SK-N-SH (cell line): ENCODE measurements at regions not wholly inside any gene's neighbourhood (a gene's known extent, or its start where the extent isn't known, plus 50 kb on each side); places are given as distances from the start of the nearest gene placed in this dataset.

Experiments
- CTCF ChIA-PET: fragments of 300-600, 350-600 bp; formaldehyde crosslinking; extraction: SDS; loops from one replicate; lab custom pipeline; 2021; lab: Yijun Ruan, JAX
- POLR2A ChIA-PET: fragments of 350-600 bp; sonication (Branson Sonifier 250); formaldehyde crosslinking; extraction: SDS; loops from one replicate; lab custom pipeline; 2020; ENCODE audit warnings: antibody characterized with exemption, inconsistent platforms; lab: Yijun Ruan, JAX
- DNase-seq: peaks from one replicate; pipeline ENCODE4 v3.0.0; 2012
- H2AFZ ChIP-seq: fragments of 200-600 bp; sonication (generic); 2 replicates; pipeline ENCODE4 v1.8.1; 2016; ENCODE audit warnings: antibody characterized with exemption, mild to moderate bottlenecking, low read depth
- H3F3A ChIP-seq: fragments of 200-600 bp; sonication (generic); replicated peaks from 2 replicates; pipeline ENCODE3; 2016; ENCODE audit warnings: antibody characterized with exemption, mild to moderate bottlenecking; ENCODE audit not compliant: insufficient read depth
- H3K27ac ChIP-seq, 2 experiments: fragments of 200-500 bp in 1 of 2; fragments of 200-600 bp in 1 of 2; sonication (Bioruptor generic) in 1 of 2; sonication (generic), shearing (Covaris generic) in 1 of 2; 2 replicates each; pipeline versions ENCODE4 v1.5.1 to v1.6.1; 2014 to 2016; ENCODE audit warnings: low read depth in 2 of 2, inconsistent platforms in 1 of 2, low read length in 1 of 2, mild to moderate bottlenecking in 1 of 2, mixed read lengths in 1 of 2
- H3K27me3 ChIP-seq: fragments of 200-600 bp; sonication (generic), shearing (Covaris generic); 2 replicates; pipeline ENCODE4 v1.6.1; 2016; ENCODE audit warnings: mixed run types; ENCODE audit not compliant: insufficient read depth
- H3K36me3 ChIP-seq, 2 experiments: fragments of 200-500 bp in 1 of 2; fragments of 200-600 bp in 1 of 2; sonication (Bioruptor generic) in 1 of 2; sonication (generic) in 1 of 2; replicated peaks in 1 of 2; 2 replicates each; pipeline versions ENCODE3 to v1.5.1; 2014 to 2016; ENCODE audit warnings: low read length in 1 of 2, mild to moderate bottlenecking in 1 of 2; ENCODE audit not compliant: insufficient read depth in 2 of 2, control insufficient read depth in 1 of 2
- H3K4me1 ChIP-seq, 2 experiments: fragments of 200-500 bp in 1 of 2; fragments of 200-600 bp in 1 of 2; sonication (Bioruptor generic) in 1 of 2; sonication (generic), shearing (Covaris generic) in 1 of 2; 2 replicates each; pipeline versions ENCODE4 v1.5.1 to v1.6.1; 2014 to 2016; ENCODE audit warnings: low read depth in 1 of 2, low read length in 1 of 2, mixed run types in 1 of 2; ENCODE audit not compliant: insufficient read depth in 2 of 2, control insufficient read depth in 1 of 2
- H3K4me2 ChIP-seq: fragments of 200-600 bp; sonication (generic), shearing (Covaris generic); 2 replicates; pipeline ENCODE4 v1.6.1; 2017; ENCODE audit warnings: mixed run types
- H3K4me3 ChIP-seq, 2 experiments: fragments of 200-500 bp in 1 of 2; fragments of 200-600 bp in 1 of 2; sonication (Bioruptor generic) in 1 of 2; sonication (generic), shearing (Covaris generic) in 1 of 2; 2 replicates each; pipeline versions ENCODE4 v1.5.1 to v1.8.1; 2014 to 2016; ENCODE audit warnings: low read depth in 2 of 2, inconsistent platforms in 1 of 2, low read length in 1 of 2, mild to moderate bottlenecking in 1 of 2, mixed read lengths in 1 of 2, moderate library complexity in 1 of 2
- H3K79me2 ChIP-seq: fragments of 200-600 bp; sonication (generic); 2 replicates; pipeline ENCODE4 v1.8.1; 2017; ENCODE audit warnings: mild to moderate bottlenecking; ENCODE audit not compliant: insufficient read depth
- H3K9ac ChIP-seq: fragments of 200-600 bp; sonication (generic); 2 replicates; pipeline ENCODE4 v1.6.1; 2017; ENCODE audit warnings: mixed run types
- H3K9me2 ChIP-seq: fragments of 200-600 bp; sonication (generic); 2 replicates; pipeline ENCODE4 v1.6.1; 2017; ENCODE audit warnings: mixed run types
- H3K9me3 ChIP-seq: fragments of 200-600 bp; sonication (generic); 2 replicates; pipeline ENCODE4 v1.6.1; 2017; ENCODE audit warnings: mixed run types, mild to moderate bottlenecking, moderate library complexity
- H4K20me1 ChIP-seq: fragments of 200-600 bp; sonication (generic); 2 replicates; pipeline ENCODE4 v1.6.1; 2017; ENCODE audit warnings: mild to moderate bottlenecking, mixed run types; ENCODE audit not compliant: insufficient read depth
- CHD2 ChIP-seq: fragments of 150-350 bp; IDR thresholded peaks from 2 replicates; pipeline ENCODE4 v1.6.1; 2018; ENCODE audit warnings: low read length; ENCODE audit not compliant: partially characterized antibody
- ELF1 ChIP-seq: IDR thresholded peaks from 2 replicates; pipeline ENCODE4 v1.4.0; 2012
- EZH2phosphoT487 ChIP-seq: fragments of 200-600 bp; sonication (generic); IDR thresholded peaks from 2 replicates; pipeline ENCODE4 v1.6.1; 2017; ENCODE audit warnings: low read depth, mixed run types, mild to moderate bottlenecking, antibody characterized with exemption, moderate library complexity, borderline replicate concordance
- FOXJ3 ChIP-seq: sonication (generic); formaldehyde crosslinking; IDR thresholded peaks from 2 replicates; pipeline ENCODE4 v1.5.1; 2020; ENCODE audit warnings: mild to moderate bottlenecking, missing genetic modification reagents
- GATA2 ChIP-seq: sonication (generic); formaldehyde crosslinking; IDR thresholded peaks from 2 replicates; pipeline ENCODE4 v1.5.0; 2020; ENCODE audit warnings: mild to moderate bottlenecking, missing genetic modification reagents
- MXI1 ChIP-seq: IDR thresholded peaks from 2 replicates; pipeline ENCODE4 v1.6.1; 2012; ENCODE audit warnings: mild to moderate bottlenecking, low read depth, low read length, improper control_type of control experiment
- NFIC ChIP-seq: IDR thresholded peaks from 2 replicates; pipeline ENCODE4 v1.4.0; 2012; ENCODE audit warnings: borderline replicate concordance
- RAD21 ChIP-seq: IDR thresholded peaks from 2 replicates; pipeline ENCODE4 v1.6.1; 2012; ENCODE audit warnings: mild to moderate bottlenecking, low read length
- RCOR1 ChIP-seq: fragments of 150-350 bp; IDR thresholded peaks from 2 replicates; pipeline ENCODE4 v1.6.1; 2017; ENCODE audit warnings: antibody characterized with exemption, low read length
- RFX5 ChIP-seq: IDR thresholded peaks from 2 replicates; pipeline ENCODE4 v1.6.1; 2012; ENCODE audit warnings: mild to moderate bottlenecking, improper control_type of control experiment, low read length
- RXRA ChIP-seq: IDR thresholded peaks from 2 replicates; pipeline ENCODE4 v1.4.0; 2012; ENCODE audit warnings: low read depth, mild to moderate bottlenecking, borderline replicate concordance
- USF2 ChIP-seq: fragments of 150-350 bp; IDR thresholded peaks from 2 replicates; pipeline ENCODE4 v1.6.1; 2017; ENCODE audit warnings: antibody characterized with exemption, low read length, low read depth, borderline replicate concordance
- YY1 ChIP-seq: IDR thresholded peaks from 2 replicates; pipeline ENCODE4 v1.4.0; 2012; ENCODE audit warnings: low read depth, mild to moderate bottlenecking
- WGBS: methylation state at CpG from one replicate; pipeline ENCODE4 v1.1.6; 2017; ENCODE audit warnings: low lambda C conversion rate; 5-methylcytosine and 5-hydroxymethylcytosine counted together
- TF ChIP-seq, protein P1 (sequence below): IDR thresholded peaks from 2 replicates; pipeline ENCODE4 v1.4.0; 2012; ENCODE audit warnings: low read depth, borderline replicate concordance
- TF ChIP-seq, protein P2 (sequence below): IDR thresholded peaks from 2 replicates; pipeline ENCODE4; 2012
- TF ChIP-seq, protein P3 (sequence below): IDR thresholded peaks from 2 replicates; pipeline ENCODE4 v1.6.1; 2012; ENCODE audit warnings: mild to moderate bottlenecking, low read depth, low read length, moderate library complexity

GRCh38 chr11:24373516-24373915 lies 123.3 kb upstream of the LUZP2 start:
- no peaks in the 10 kb centered on the region for H3K4me1 ChIP-seq
- CTCF ChIA-PET: interaction anchor here (1.0 to 1.3 kb wide), 2 partner anchors 13 to 19 kb away, joined by 3 to 6 read pairs; no protein-coding TSS in a partner anchor
- H3K27ac ChIP-seq: no peak overlapping the region
- no peak for DNase-seq
- no peaks in the 10 kb centered on the region for H3F3A ChIP-seq
- POLR2A ChIA-PET: no interaction called here
- 38% methylated on average over 1 of the region's 1 CpG for WGBS
- no peak overlapping the region for H3K4me3 ChIP-seq
- no peaks in the 10 kb centered on the region for H4K20me1 ChIP-seq
- no peaks in the 10 kb centered on the region for H3K9me2 ChIP-seq
- H3K4me2 ChIP-seq: no peak overlapping the region
- H3K9me3 ChIP-seq: no peaks in the 10 kb centered on the region
- no peak overlapping the region for H2AFZ ChIP-seq
- H3K79me2 ChIP-seq: no peaks in the 10 kb centered on the region
- no peaks in the 10 kb centered on the region for H3K36me3 ChIP-seq
- H3K9ac ChIP-seq: no peak overlapping the region
- H3K27me3 ChIP-seq: no peaks in the 10 kb centered on the region
- TF ChIP-seq RAD21: no peak
- no peak for TF ChIP-seq RFX5
- TF ChIP-seq RCOR1: no peak
- TF ChIP-seq FOXJ3: no peak
- TF ChIP-seq, protein P1, sequence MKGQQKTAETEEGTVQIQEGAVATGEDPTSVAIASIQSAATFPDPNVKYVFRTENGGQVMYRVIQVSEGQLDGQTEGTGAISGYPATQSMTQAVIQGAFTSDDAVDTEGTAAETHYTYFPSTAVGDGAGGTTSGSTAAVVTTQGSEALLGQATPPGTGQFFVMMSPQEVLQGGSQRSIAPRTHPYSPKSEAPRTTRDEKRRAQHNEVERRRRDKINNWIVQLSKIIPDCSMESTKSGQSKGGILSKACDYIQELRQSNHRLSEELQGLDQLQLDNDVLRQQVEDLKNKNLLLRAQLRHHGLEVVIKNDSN: no peak

DNA sequence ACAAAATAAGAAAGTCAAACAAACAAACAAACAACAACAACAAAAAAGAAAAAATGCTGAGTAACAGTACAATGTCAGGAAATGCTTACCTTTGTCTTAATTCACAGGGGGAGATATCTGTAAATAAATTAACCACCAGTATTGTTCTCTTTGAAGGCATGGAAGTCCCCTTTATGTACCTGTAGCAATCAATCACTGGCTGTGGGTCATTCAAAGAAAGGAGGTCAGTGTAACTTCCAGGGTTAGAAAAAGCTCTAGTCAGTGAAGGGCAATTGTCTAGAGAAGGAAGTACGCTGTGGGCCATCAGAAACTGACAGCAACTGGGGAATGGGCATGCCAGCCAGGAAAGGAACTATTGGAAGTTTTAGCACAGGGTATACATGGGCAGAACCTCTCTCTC lies 121.5 kb upstream of the LUZP2 start:
- Histone ChIP-seq H3K9me2 (no peaks in the 10 kb centered on the region), H3K79me2 (no peaks in the 10 kb centered on the region), H2AFZ (no peak overlapping the region), H3K9me3 (no peaks in the 10 kb centered on the region), H3K27me3 (no peaks in the 10 kb centered on the region), H3K4me3 (no peak overlapping the region), H3K4me2 (no peak overlapping the region), H3K27ac (no peak overlapping the region), H4K20me1 (no peaks in the 10 kb centered on the region), H3K4me1 (no peaks in the 10 kb centered on the region), H3F3A (no peaks in the 10 kb centered on the region), H3K9ac (no peak overlapping the region), H3K36me3 (no peaks in the 10 kb centered on the region)
- no peak for DNase-seq
- CTCF ChIA-PET: interaction anchor here (0.7 to 1.3 kb wide), 3 partner anchors 9 to 1006 kb away, joined by 3 read pairs; no protein-coding TSS in a partner anchor
- TF ChIP-seq RXRA (no peak), RAD21 (no peak), EZH2phosphoT487 (no peak), YY1 (no peak), USF2 (no peak), ELF1 (no peak), NFIC (no peak), CHD2 (no peak), FOXJ3 (no peak), GATA2 (CRISPR knock-in tag) (no peak), MXI1 (no peak), RFX5 (no peak)
- TF ChIP-seq, protein P2, sequence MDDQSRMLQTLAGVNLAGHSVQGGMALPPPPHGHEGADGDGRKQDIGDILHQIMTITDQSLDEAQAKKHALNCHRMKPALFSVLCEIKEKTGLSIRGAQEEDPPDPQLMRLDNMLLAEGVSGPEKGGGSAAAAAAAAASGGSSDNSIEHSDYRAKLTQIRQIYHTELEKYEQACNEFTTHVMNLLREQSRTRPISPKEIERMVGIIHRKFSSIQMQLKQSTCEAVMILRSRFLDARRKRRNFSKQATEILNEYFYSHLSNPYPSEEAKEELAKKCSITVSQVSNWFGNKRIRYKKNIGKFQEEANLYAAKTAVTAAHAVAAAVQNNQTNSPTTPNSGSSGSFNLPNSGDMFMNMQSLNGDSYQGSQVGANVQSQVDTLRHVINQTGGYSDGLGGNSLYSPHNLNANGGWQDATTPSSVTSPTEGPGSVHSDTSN: no peak
- TF ChIP-seq, protein P3, sequence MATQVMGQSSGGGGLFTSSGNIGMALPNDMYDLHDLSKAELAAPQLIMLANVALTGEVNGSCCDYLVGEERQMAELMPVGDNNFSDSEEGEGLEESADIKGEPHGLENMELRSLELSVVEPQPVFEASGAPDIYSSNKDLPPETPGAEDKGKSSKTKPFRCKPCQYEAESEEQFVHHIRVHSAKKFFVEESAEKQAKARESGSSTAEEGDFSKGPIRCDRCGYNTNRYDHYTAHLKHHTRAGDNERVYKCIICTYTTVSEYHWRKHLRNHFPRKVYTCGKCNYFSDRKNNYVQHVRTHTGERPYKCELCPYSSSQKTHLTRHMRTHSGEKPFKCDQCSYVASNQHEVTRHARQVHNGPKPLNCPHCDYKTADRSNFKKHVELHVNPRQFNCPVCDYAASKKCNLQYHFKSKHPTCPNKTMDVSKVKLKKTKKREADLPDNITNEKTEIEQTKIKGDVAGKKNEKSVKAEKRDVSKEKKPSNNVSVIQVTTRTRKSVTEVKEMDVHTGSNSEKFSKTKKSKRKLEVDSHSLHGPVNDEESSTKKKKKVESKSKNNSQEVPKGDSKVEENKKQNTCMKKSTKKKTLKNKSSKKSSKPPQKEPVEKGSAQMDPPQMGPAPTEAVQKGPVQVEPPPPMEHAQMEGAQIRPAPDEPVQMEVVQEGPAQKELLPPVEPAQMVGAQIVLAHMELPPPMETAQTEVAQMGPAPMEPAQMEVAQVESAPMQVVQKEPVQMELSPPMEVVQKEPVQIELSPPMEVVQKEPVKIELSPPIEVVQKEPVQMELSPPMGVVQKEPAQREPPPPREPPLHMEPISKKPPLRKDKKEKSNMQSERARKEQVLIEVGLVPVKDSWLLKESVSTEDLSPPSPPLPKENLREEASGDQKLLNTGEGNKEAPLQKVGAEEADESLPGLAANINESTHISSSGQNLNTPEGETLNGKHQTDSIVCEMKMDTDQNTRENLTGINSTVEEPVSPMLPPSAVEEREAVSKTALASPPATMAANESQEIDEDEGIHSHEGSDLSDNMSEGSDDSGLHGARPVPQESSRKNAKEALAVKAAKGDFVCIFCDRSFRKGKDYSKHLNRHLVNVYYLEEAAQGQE: no peak
- 36% methylated on average over 1 of the region's 1 CpG for WGBS
- POLR2A ChIA-PET: no interaction called here
